AG04450 (cell line): ENCODE measurements at regions not wholly inside any gene's neighbourhood (a gene's known extent, or its start where the extent isn't known, plus 50 kb on each side); places are given as distances from the start of the nearest gene placed in this dataset.

ENCODE experiments used
- CTCF ChIA-PET: fragments of 300-600, 350-600 bp; formaldehyde crosslinking; extraction: SDS; loops from one replicate; lab custom pipeline; 2022; ENCODE audit warnings: antibody characterized with exemption, inconsistent platforms; lab: Charles Lee
- POLR2A ChIA-PET: fragments of 350-600 bp; formaldehyde crosslinking; extraction: SDS; loops from one replicate; lab custom pipeline; 2021; ENCODE audit warnings: antibody characterized with exemption, inconsistent platforms; lab: Yijun Ruan, JAX
- DNase-seq: peaks from one replicate; pipeline ENCODE4 v3.0.0-alpha.2; 2011; ENCODE audit warnings: low read depth, low spot score
- H3K27ac ChIP-seq: one replicate; pipeline ENCODE4 v1.5.1; 2012; ENCODE audit warnings: low read depth, low read length, control low read depth
- H3K27me3 ChIP-seq: one replicate; pipeline ENCODE4 v1.6.0; 2012; ENCODE audit warnings: low read length; ENCODE audit not compliant: control insufficient read depth, insufficient read depth
- H3K4me3 ChIP-seq: 2 replicates; pipeline ENCODE4 v1.5.1; 2011; ENCODE audit warnings: mild to moderate bottlenecking, low read depth, low read length, control low read depth
- H3K9me3 ChIP-seq: 2 replicates; pipeline ENCODE4 v1.5.1; 2012; ENCODE audit warnings: low read length; ENCODE audit not compliant: control insufficient read depth, insufficient read depth
- TF ChIP-seq, protein P1 (sequence below): IDR thresholded peaks from 2 replicates; pipeline ENCODE4 v1.5.1; 2011; ENCODE audit warnings: low read depth, low read length, control low read depth, inconsistent platforms

- Histone ChIP-seq H3K9me3 (no peaks in the 10 kb centered on the region), H3K27me3 (no peaks in the 10 kb centered on the region), H3K4me3 (no peak overlapping the region), H3K27ac (no peak overlapping the region)
- TF ChIP-seq, protein P1, sequence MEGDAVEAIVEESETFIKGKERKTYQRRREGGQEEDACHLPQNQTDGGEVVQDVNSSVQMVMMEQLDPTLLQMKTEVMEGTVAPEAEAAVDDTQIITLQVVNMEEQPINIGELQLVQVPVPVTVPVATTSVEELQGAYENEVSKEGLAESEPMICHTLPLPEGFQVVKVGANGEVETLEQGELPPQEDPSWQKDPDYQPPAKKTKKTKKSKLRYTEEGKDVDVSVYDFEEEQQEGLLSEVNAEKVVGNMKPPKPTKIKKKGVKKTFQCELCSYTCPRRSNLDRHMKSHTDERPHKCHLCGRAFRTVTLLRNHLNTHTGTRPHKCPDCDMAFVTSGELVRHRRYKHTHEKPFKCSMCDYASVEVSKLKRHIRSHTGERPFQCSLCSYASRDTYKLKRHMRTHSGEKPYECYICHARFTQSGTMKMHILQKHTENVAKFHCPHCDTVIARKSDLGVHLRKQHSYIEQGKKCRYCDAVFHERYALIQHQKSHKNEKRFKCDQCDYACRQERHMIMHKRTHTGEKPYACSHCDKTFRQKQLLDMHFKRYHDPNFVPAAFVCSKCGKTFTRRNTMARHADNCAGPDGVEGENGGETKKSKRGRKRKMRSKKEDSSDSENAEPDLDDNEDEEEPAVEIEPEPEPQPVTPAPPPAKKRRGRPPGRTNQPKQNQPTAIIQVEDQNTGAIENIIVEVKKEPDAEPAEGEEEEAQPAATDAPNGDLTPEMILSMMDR = no peak
- ChIA-PET POLR2A (no interaction called here), CTCF (no interaction called here)
- DNase-seq = no peak
These were observed 185.9 kb upstream of the ATP1B1 start for GRCh38 chr1:168920456-168921094.

GRCh38 chr1:168921629-168922028 is 184.9 kb upstream of the ATP1B1 start:
- POLR2A ChIA-PET = no interaction called here
- H3K4me3 ChIP-seq = no peak overlapping the region

DNA sequence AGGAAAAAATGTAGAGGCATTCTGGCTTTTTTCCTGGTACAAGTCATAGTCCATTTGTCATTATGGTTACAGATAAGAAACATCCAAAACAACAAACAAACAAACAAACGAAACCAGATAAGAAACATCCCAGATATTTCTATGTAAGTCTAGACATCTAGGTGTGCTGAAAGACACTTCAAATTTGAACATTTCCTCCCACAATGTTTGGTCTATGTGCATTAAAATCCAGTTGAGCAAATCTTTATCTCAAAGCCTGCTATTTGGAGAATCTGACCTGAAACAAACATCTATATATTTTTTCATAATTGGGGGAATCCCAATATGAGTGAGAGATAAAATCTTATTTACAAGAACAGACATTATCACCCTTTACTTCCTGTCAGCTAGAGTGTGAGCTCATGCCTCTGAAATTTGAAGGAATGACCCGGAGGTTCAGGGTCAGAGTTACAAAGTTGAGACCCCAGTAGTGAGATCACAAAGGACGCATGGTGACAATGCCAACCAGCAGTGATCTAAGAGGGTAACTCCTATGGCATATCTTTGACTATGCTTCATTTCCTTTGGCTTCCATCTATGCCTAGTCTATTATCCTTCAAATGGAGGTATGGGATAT is 182.9 kb upstream of the ATP1B1 start:
- Histone ChIP-seq H3K27me3 (no peaks in the 10 kb centered on the region), H3K4me3 (no peak overlapping the region), H3K9me3 (no peaks in the 10 kb centered on the region), H3K27ac (no peak overlapping the region)
- ChIA-PET CTCF (interaction anchor here (1.3 kb wide), 1 partner anchor 424 kb away, joined by 3 read pairs; no protein-coding TSS in a partner anchor), POLR2A (no interaction called here)
- TF ChIP-seq, protein P1 = no peak
- DNase-seq = no peak

More at GRCh38 chr1:168921629-168922028, 184.9 kb upstream of the ATP1B1 start:
- CTCF ChIA-PET = no interaction called here
- TF ChIP-seq, protein P1 = no peak
- Histone ChIP-seq H3K27me3 (no peaks in the 10 kb centered on the region), H3K9me3 (no peaks in the 10 kb centered on the region), H3K27ac (no peak overlapping the region)
- DNase-seq = no peak

DNA sequence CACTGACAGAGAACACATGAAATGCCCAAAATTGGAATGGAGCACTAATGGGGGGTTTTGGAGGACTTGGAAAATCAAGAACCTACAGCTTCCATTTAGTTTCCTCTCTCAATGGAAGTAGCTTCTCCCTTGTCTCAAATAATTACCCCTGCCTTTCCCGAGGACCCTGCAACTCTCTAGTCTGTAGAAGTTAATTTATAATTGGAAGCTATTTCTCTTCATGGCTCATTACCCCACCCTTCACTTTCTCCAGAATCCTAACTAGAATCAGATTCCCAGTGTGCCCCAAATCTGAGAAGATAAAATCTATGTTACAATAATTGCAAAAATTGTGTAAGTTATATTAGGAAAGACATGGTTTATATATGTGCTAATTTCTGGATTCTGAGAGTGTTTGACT is 181.5 kb upstream of the ATP1B1 start:
- Histone ChIP-seq H3K27me3 (no peaks in the 10 kb centered on the region), H3K4me3 (no peak overlapping the region), H3K9me3 (no peaks in the 10 kb centered on the region), H3K27ac (no peak overlapping the region)
- POLR2A ChIA-PET = no interaction called here
- TF ChIP-seq, protein P1 = no peak
- CTCF ChIA-PET = interaction anchor here (1.3 kb wide), 1 partner anchor 424 kb away, joined by 3 read pairs; no protein-coding TSS in a partner anchor
- DNase-seq = no peak

DNA sequence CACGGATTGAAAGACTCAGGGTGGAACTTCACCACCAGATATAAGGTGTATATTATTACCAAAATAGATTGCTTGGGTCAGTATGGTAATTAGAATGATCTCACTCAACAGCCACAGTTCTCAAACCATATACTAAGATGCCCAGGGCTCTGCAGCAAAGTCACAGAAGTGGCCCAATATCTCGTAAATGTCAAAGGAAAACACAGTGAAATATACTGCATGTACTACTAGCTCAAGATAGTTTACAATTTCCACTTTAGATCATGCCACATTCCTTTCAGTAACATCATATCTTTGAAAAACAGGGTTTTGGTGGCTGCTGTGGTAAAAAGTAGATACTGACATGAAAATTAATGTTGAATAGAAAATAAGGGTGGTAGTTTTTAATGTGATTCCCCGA is 180.3 kb upstream of the ATP1B1 start:
- no peaks in the 10 kb centered on the region for H3K27me3 ChIP-seq
- TF ChIP-seq, protein P1 = no peak
- H3K4me3 ChIP-seq = no peak overlapping the region
- CTCF ChIA-PET = no interaction called here
- no peaks in the 10 kb centered on the region for H3K9me3 ChIP-seq
- H3K27ac ChIP-seq = no peak overlapping the region
- POLR2A ChIA-PET = no interaction called here
- no peak for DNase-seq
